Astrocyte of the spinal cord (primary cell): ENCODE measurements at regions not wholly inside any gene's neighbourhood (a gene's known extent, or its start where the extent isn't known, plus 50 kb on each side); places are given as distances from the start of the nearest gene placed in this dataset.

Experiments
- DNase-seq: peaks from one replicate; pipeline ENCODE4 v3.0.0; 2011; ENCODE audit warnings: low read depth, low spot score
- H3K4me3 ChIP-seq: 2 replicates; pipeline ENCODE4 v1.5.1; 2011; ENCODE audit warnings: low read depth, mild to moderate bottlenecking, low read length, moderate library complexity
- CTCF ChIP-seq: IDR thresholded peaks from 2 replicates; pipeline ENCODE4 v1.5.1; 2012; ENCODE audit warnings: low read depth, mild to moderate bottlenecking, low read length, inconsistent platforms
- in situ Hi-C: cut with HindIII; loops from 2 replicates; pipeline ENCODE4 v1.10.0; 2017; ENCODE audit warnings: low sequenced_read_pairs

GRCh38 chr13:26954976-26955375 is 194.4 kb upstream of the GPR12 start:
- in situ Hi-C loops = no loop called here
- no peak for DNase-seq
- no peak for TF ChIP-seq CTCF
- H3K4me3 ChIP-seq = no peak overlapping the region

- TF ChIP-seq CTCF = no peak
- in situ Hi-C loops = no loop called here
- H3K4me3 ChIP-seq = no peak overlapping the region
- DNase-seq = no peak
Observed at GRCh38 chr13:26953291-26953690, 192.7 kb upstream of the GPR12 start.

- no peak for DNase-seq
- H3K4me3 ChIP-seq = no peak overlapping the region
- in situ Hi-C loops = no loop called here
- TF ChIP-seq CTCF = no peak
Observed at GRCh38 chr13:26952551-26953143, 192.1 kb upstream of the GPR12 start.

GRCh38 chr13:26951581-26952177 is 191.1 kb upstream of the GPR12 start:
- no peak for TF ChIP-seq CTCF
- H3K4me3 ChIP-seq = no peak overlapping the region
- DNase-seq = no peak
- in situ Hi-C loops = no loop called here

- DNase-seq = no peak
- no peak overlapping the region for H3K4me3 ChIP-seq
- in situ Hi-C loops = no loop called here
- TF ChIP-seq CTCF = no peak
Observed at GRCh38 chr13:26950968-26951367, 190.4 kb upstream of the GPR12 start.

- in situ Hi-C loops = no loop called here
- no peak for TF ChIP-seq CTCF
- H3K4me3 ChIP-seq = no peak overlapping the region
- DNase-seq = no peak
Observed at GRCh38 chr13:26950546-26950945, 190.0 kb upstream of the GPR12 start.
